Transverse colon (tissue), 4 donors: ENCODE measurements at regions not wholly inside any gene's neighbourhood (a gene's known extent, or its start where the extent isn't known, plus 50 kb on each side); places are given as distances from the start of the nearest gene placed in this dataset.

Experiments used
- CTCF ChIP-seq, 5 experiments: fragments of 200-600 bp in 3 of 5; fragments of 450-650 bp in 2 of 5; sonication (generic) in 3 of 5; IDR thresholded peaks; 1 replicate in 2 of 5; 2 replicates in 3 of 5; pipeline ENCODE4 v1.5.1; 2016 to 2017; ENCODE audit warnings: antibody characterized with exemption in 5 of 5, inconsistent platforms in 3 of 5, mild to moderate bottlenecking in 2 of 5, moderate library complexity in 1 of 5
- EP300 ChIP-seq: sonication (generic); formaldehyde crosslinking; IDR thresholded peaks from one replicate; pipeline ENCODE4 v1.6.1; 2017; ENCODE audit warnings: antibody characterized with exemption, low read depth
- POLR2A ChIP-seq: fragments of 450-650 bp; IDR thresholded peaks from one replicate; pipeline ENCODE4 v1.6.1; 2016; ENCODE audit warnings: antibody characterized with exemption, mild to moderate bottlenecking, moderate library complexity
- POLR2AphosphoS5 ChIP-seq, 3 donors: sonication (generic); formaldehyde crosslinking; IDR thresholded peaks; one replicate each; pipeline ENCODE4 v1.6.1; 2016; ENCODE audit warnings: antibody characterized with exemption in 3 of 3

GRCh38 chrX:77162777-77163176 lies 284.4 kb upstream of the FGF16 start:
- no peak for TF ChIP-seq CTCF (IDR thresholded peaks at IDR 0.05)
- TF ChIP-seq POLR2A, result no peak
- no peak for TF ChIP-seq POLR2AphosphoS5 (IDR thresholded peaks at IDR 0.05)
- no peak for TF ChIP-seq EP300
